Lower leg skin (tissue), 3 donors: ENCODE measurements at regions not wholly inside any gene's neighbourhood (a gene's known extent, or its start where the extent isn't known, plus 50 kb on each side); places are given as distances from the start of the nearest gene placed in this dataset.

Experiments
- CTCF ChIP-seq, 3 donors: fragments of 450-650 bp; IDR thresholded peaks; one replicate each; pipeline ENCODE4 v1.5.1; 2016; ENCODE audit warnings: antibody characterized with exemption in 3 of 3, mild to moderate bottlenecking in 3 of 3, moderate library complexity in 2 of 3
- POLR2A ChIP-seq, 2 donors: fragments of 450-650 bp; IDR thresholded peaks; one replicate each; pipeline ENCODE4 v1.6.1; 2016 to 2017; ENCODE audit warnings: antibody characterized with exemption in 2 of 2, mild to moderate bottlenecking in 1 of 2, moderate library complexity in 1 of 2

- TF ChIP-seq POLR2A (IDR thresholded peaks at IDR 0.05) = no peak
- TF ChIP-seq CTCF (IDR thresholded peaks at IDR 0.05) = no peak
Observed at GRCh38 chr14:98966016-98966415, 306.0 kb downstream of the BCL11B start.
